ENCODE measurements at regions not wholly inside any gene's neighbourhood (a gene's known extent, or its start where the extent isn't known, plus 50 kb on each side); places are given as distances from the start of the nearest gene placed in this dataset.

DNA sequence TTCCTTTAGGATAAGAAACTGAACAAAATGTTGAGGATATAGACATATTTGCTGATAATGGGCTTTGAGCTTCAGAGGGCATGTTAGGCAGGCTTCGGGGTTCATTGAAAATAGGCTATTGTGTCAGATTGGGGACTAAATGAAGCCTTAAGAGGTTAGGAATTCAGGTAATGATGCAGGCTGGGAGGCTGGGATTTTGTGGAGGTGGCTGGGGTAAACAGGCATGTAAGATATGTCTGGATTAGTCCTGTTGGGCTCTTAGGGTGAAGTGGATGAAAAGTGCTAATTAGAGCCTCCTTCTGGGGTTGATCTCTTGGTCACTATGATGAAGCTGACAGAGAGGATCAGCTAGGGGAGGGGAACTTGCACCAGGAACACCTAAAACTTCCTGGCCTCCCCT is 80.2 kb upstream of the ESX1 start:
- ATAC-seq, result no peak
- TF ChIP-seq POLR2AphosphoS5 (IDR thresholded peaks at IDR 0.05) (no peak), POLR2A (IDR thresholded peaks at IDR 0.05) (no peak), EP300 (IDR thresholded peaks at IDR 0.05) (no peak), CTCF (IDR thresholded peaks at IDR 0.05) (no peak)
- 57% methylated on average over 1 of the region's 1 CpG; no CpG with 5 or more reads in 1 of the 2 donors for WGBS, 2 donors (ENCODE audit: low coverage in 1 of 2)

GRCh38 chrX:104330966-104331365 is 76.2 kb upstream of the ESX1 start:
- TF ChIP-seq EP300 (IDR thresholded peaks at IDR 0.05) (no peak), POLR2AphosphoS5 (IDR thresholded peaks at IDR 0.05) (no peak), POLR2A (IDR thresholded peaks at IDR 0.05) (no peak), CTCF (IDR thresholded peaks at IDR 0.05) (no peak)
- 86% methylated on average over 1 of the region's 1 CpG; no CpG with 5 or more reads in 1 of the 2 donors for WGBS, 2 donors (ENCODE audit: low coverage in 1 of 2)
- H3K36me3 ChIP-seq, result no peaks in the 10 kb centered on the region
- no peak for ATAC-seq
- H3K4me3 ChIP-seq, result no peak overlapping the region
- H3K27ac ChIP-seq, result no peak overlapping the region
- no peaks in the 10 kb centered on the region for H3K9me3 ChIP-seq
- no peaks in the 10 kb centered on the region for H3K27me3 ChIP-seq
- no peaks in the 10 kb centered on the region for H3K4me1 ChIP-seq

More for the DNA sequence above, 80.2 kb upstream of the ESX1 start:
- no peak overlapping the region for H3K4me3 ChIP-seq
- no peaks in the 10 kb centered on the region for H3K36me3 ChIP-seq
- no peaks in the 10 kb centered on the region for H3K4me1 ChIP-seq
- no peak overlapping the region for H3K27ac ChIP-seq
- H3K27me3 ChIP-seq, result no peaks in the 10 kb centered on the region
- no peaks in the 10 kb centered on the region for H3K9me3 ChIP-seq

GRCh38 chrX:104329731-104330130 is 75.0 kb upstream of the ESX1 start:
- H3K36me3 ChIP-seq, result no peaks in the 10 kb centered on the region
- TF ChIP-seq POLR2AphosphoS5 (IDR thresholded peaks at IDR 0.05) (no peak), POLR2A (IDR thresholded peaks at IDR 0.05) (no peak), CTCF (IDR thresholded peaks at IDR 0.05) (no peak)
- no peak overlapping the region for H3K4me3 ChIP-seq
- H3K27ac ChIP-seq, result no peak overlapping the region
- H3K4me1 ChIP-seq, result no peaks in the 10 kb centered on the region
- H3K27me3 ChIP-seq, result no peaks in the 10 kb centered on the region
- no peak for ATAC-seq
- no peaks in the 10 kb centered on the region for H3K9me3 ChIP-seq
- WGBS, 2 donors (ENCODE audit: low coverage in 1 of 2), result 93% methylated on average over 3 of the region's 7 CpGs; no CpG with 5 or more reads in 1 of the 2 donors

GRCh38 chrX:104325213-104325585 is 70.5 kb upstream of the ESX1 start:
- Histone ChIP-seq H3K36me3 (no peaks in the 10 kb centered on the region), H3K9me3 (no peaks in the 10 kb centered on the region), H3K4me1 (no peaks in the 10 kb centered on the region), H3K4me3 (no peak overlapping the region), H3K27ac (no peak overlapping the region), H3K27me3 (no peaks in the 10 kb centered on the region)
- no peak for ATAC-seq
- WGBS, 2 donors (ENCODE audit: low coverage in 1 of 2), result 78 to 94% methylated on average over 2 to 3 of the region's 3 CpGs
- TF ChIP-seq CTCF (IDR thresholded peaks at IDR 0.05), result no peak
- no peak for TF ChIP-seq POLR2A (IDR thresholded peaks at IDR 0.05)
- TF ChIP-seq EP300 (IDR thresholded peaks at IDR 0.05), result no peak
- TF ChIP-seq POLR2AphosphoS5 (IDR thresholded peaks at IDR 0.05), result no peak

GRCh38 chrX:104324461-104325212 is 69.9 kb upstream of the ESX1 start:
- H3K27ac ChIP-seq, result no peak overlapping the region
- H3K27me3 ChIP-seq, result no peaks in the 10 kb centered on the region
- H3K9me3 ChIP-seq, result no peaks in the 10 kb centered on the region
- no peaks in the 10 kb centered on the region for H3K4me1 ChIP-seq
- TF ChIP-seq POLR2AphosphoS5 (IDR thresholded peaks at IDR 0.05) (no peak), CTCF (IDR thresholded peaks at IDR 0.05) (no peak), POLR2A (IDR thresholded peaks at IDR 0.05) (no peak), EP300 (IDR thresholded peaks at IDR 0.05) (no peak)
- no peaks in the 10 kb centered on the region for H3K36me3 ChIP-seq
- H3K4me3 ChIP-seq, result no peak overlapping the region
- 76 to 88% methylated on average over 2 to 3 of the region's 6 CpGs for WGBS, 2 donors (ENCODE audit: low coverage in 1 of 2)
- no peak for ATAC-seq

Measured in gastroesophageal sphincter (tissue), 4 donors.